GM12878 (cell line): ENCODE measurements at regions not wholly inside any gene's neighbourhood (a gene's known extent, or its start where the extent isn't known, plus 50 kb on each side); places are given as distances from the start of the nearest gene placed in this dataset.

Experiments
- ATAC-seq: fragments of 200-7000 bp; cut with Tn5 transposase; 3 replicates; pipeline ENCODE4 v1.9.1; 2020; ENCODE audit warnings: mild to moderate bottlenecking, moderate library complexity
- BruUV-seq: library from RNA; stranded (reverse); fragments of 400-500 nt; replicated peaks from 2 replicates; lab custom pipeline; 2021; lab: Mats Ljungman, UMichigan
- CTCF ChIA-PET: fragments of 300-600 bp; sonication (Branson Sonifier 250); formaldehyde crosslinking; extraction: SDS; loops from one replicate; lab custom pipeline; 2021; ENCODE audit warnings: inconsistent platforms; lab: Yijun Ruan, JAX
- POLR2A ChIA-PET: fragments of 350-600 bp; formaldehyde crosslinking; extraction: SDS; loops from one replicate; lab custom pipeline; 2021; ENCODE audit warnings: inconsistent platforms; lab: Charles Lee
- RAD21 ChIA-PET: fragments of 300-600 bp; sonication (Branson Sonifier 250); formaldehyde crosslinking; loops from one replicate; lab custom pipeline; 2023; ENCODE audit warnings: antibody characterized with exemption; ENCODE audit not compliant: unreplicated experiment; lab: Charles Lee
- SMC1A ChIA-PET: fragments of 300-600 bp; sonication (Branson Sonifier 250); formaldehyde crosslinking; loops from one replicate; lab custom pipeline; 2023; ENCODE audit not compliant: unreplicated experiment, uncharacterized antibody; lab: Charles Lee
- DNase-seq: peaks from one replicate; pipeline ENCODE4 v3.0.0-alpha.2; 2011; ENCODE audit warnings: low read depth, low spot score
- FAIRE-seq: peaks from 3 replicates; lab custom pipeline; 2011; peaks lifted over from hg19 to GRCh38; lab: Jason Lieb, UNC
- H2AFZ ChIP-seq: 2 replicates; pipeline ENCODE4 v1.6.0; 2011; ENCODE audit warnings: low read depth, low read length, control low read depth; ENCODE audit not compliant: control insufficient read depth
- H3K27ac ChIP-seq: 2 replicates; pipeline ENCODE4 v1.5.1; 2011; ENCODE audit warnings: control low read depth; ENCODE audit not compliant: control insufficient read depth, insufficient read depth
- H3K27me3 ChIP-seq, 2 experiments: replicated peaks in 1 of 2; 2 replicates each; pipeline versions ENCODE4 v1.6.0 to v1.6.1; 2011; ENCODE audit warnings: low read length in 1 of 2; ENCODE audit not compliant: control insufficient read depth in 2 of 2, insufficient read depth in 2 of 2
- H3K36me3 ChIP-seq, 2 experiments: 2 replicates each; pipeline ENCODE4 v1.5.1; 2011; ENCODE audit warnings: low read length in 1 of 2; ENCODE audit not compliant: control insufficient read depth in 2 of 2, insufficient read depth in 2 of 2
- H3K4me1 ChIP-seq: 2 replicates; pipeline ENCODE4 v1.6.1; 2011; ENCODE audit warnings: mild to moderate bottlenecking, low read length, moderate library complexity, mixed read lengths; ENCODE audit not compliant: control insufficient read depth, insufficient read depth
- H3K4me2 ChIP-seq: 2 replicates; pipeline ENCODE4 v1.6.0; 2011; ENCODE audit warnings: control low read depth; ENCODE audit not compliant: control insufficient read depth, insufficient read depth
- H3K4me3 ChIP-seq: fragments of 200-600 bp; sonication (generic); 2 replicates; pipeline ENCODE4 v1.5.1; 2016
- H3K79me2 ChIP-seq: 2 replicates; pipeline ENCODE4 v1.6.0; 2011; ENCODE audit warnings: low read length; ENCODE audit not compliant: control insufficient read depth, insufficient read depth
- H3K9ac ChIP-seq: 2 replicates; pipeline ENCODE4 v1.8.0; 2011; ENCODE audit warnings: low read length, control low read depth, mixed read lengths; ENCODE audit not compliant: control insufficient read depth, insufficient read depth
- H3K9me3 ChIP-seq: replicated peaks from 3 replicates; pipeline ENCODE4 v1.5.1; 2011; ENCODE audit warnings: mild to moderate bottlenecking, low read length; ENCODE audit not compliant: control insufficient read depth, insufficient read depth
- H4K20me1 ChIP-seq: 2 replicates; pipeline ENCODE4 v1.6.0; 2011; ENCODE audit not compliant: control insufficient read depth, insufficient read depth
- CEBPB ChIP-seq, 2 experiments: fragments of 150-350 bp in 1 of 2; IDR thresholded peaks; 2 replicates each; pipeline ENCODE4 v1.6.1; 2012 to 2014; ENCODE audit warnings: low read depth in 2 of 2, low read length in 2 of 2, borderline replicate concordance in 1 of 2, inconsistent platforms in 1 of 2
- EGR1 ChIP-seq, 2 experiments: IDR thresholded peaks; 1 replicate in 1 of 2; 2 replicates in 1 of 2; pipeline ENCODE4 v1.6.1; 2011 to 2012; ENCODE audit warnings: low read depth in 2 of 2, low read length in 2 of 2, borderline replicate concordance in 1 of 2, mild to moderate bottlenecking in 1 of 2, moderate library complexity in 1 of 2
- KDM1A ChIP-seq: fragments of 200-600 bp; sonication (generic); IDR thresholded peaks from 2 replicates; pipeline ENCODE4 v1.6.1; 2016; ENCODE audit warnings: borderline replicate concordance
- NFIC ChIP-seq: IDR thresholded peaks from 2 replicates; pipeline ENCODE4 v1.6.1; 2012; ENCODE audit warnings: low read depth, mild to moderate bottlenecking, inconsistent platforms, low read length, moderate library complexity
- NR2C2 ChIP-seq: IDR thresholded peaks from 2 replicates; pipeline ENCODE4 v1.6.1; 2011; ENCODE audit warnings: borderline replicate concordance, low read depth; ENCODE audit not compliant: control insufficient read depth, insufficient read length
- POLR2AphosphoS5 ChIP-seq: IDR thresholded peaks from 2 replicates; pipeline ENCODE4 v1.6.1; 2011; ENCODE audit warnings: mild to moderate bottlenecking, low read length, inconsistent platforms
- SIN3A ChIP-seq: IDR thresholded peaks from 2 replicates; pipeline ENCODE4 v1.6.1; 2012; ENCODE audit warnings: low read depth, low read length, improper control_type of control experiment
- SMAD1 ChIP-seq: fragments of 450-650 bp; IDR thresholded peaks from 2 replicates; pipeline ENCODE4 v1.6.1; 2018; ENCODE audit warnings: mild to moderate bottlenecking, low read depth; ENCODE audit not compliant: partially characterized antibody
- SUPT20H ChIP-seq: IDR thresholded peaks from 2 replicates; pipeline ENCODE4 v1.6.1; 2011; ENCODE audit warnings: low read depth, mild to moderate bottlenecking, low read length, moderate library complexity, borderline replicate concordance; ENCODE audit not compliant: control insufficient read depth
- TARDBP ChIP-seq: IDR thresholded peaks from 2 replicates; pipeline ENCODE4 v1.6.1; 2016; ENCODE audit warnings: borderline replicate concordance
- WGBS: methylation state at CpG from one replicate; pipeline ENCODE4 v1.1.6; 2016; ENCODE audit warnings: low lambda C conversion rate; ENCODE audit not compliant: insufficient replicate concordance, insufficient coverage; ENCODE audit errors: missing lambda C conversion rate; 5-methylcytosine and 5-hydroxymethylcytosine counted together
- in situ Hi-C: fragments of 300-500 bp; cut with MboI; formaldehyde crosslinking; loops from 9 replicates; pipeline ENCODE4 v1.14.3; 2018; ENCODE audit warnings: mixed read lengths
- intact Hi-C: fragments of 100-400 bp; cut with micrococcal nuclease; formaldehyde crosslinking; loops from one replicate; pipeline ENCODE4 v1.14.2; 2022; ENCODE audit not compliant: unreplicated experiment
- TF ChIP-seq, protein P1 (sequence below): fragments of 450-650 bp; IDR thresholded peaks from 2 replicates; pipeline ENCODE4 v1.6.1; 2017; ENCODE audit warnings: mild to moderate bottlenecking, low read depth, inconsistent platforms; ENCODE audit not compliant: poor library complexity, severe bottlenecking

- Histone ChIP-seq H3K79me2 (no peaks in the 10 kb centered on the region), H3K4me3 (no peak overlapping the region), H3K4me2 (no peak overlapping the region), H3K36me3 (no peaks in the 10 kb centered on the region), H3K4me1 (no peaks in the 10 kb centered on the region), H4K20me1 (no peaks in the 10 kb centered on the region), H3K27me3 (no peaks in the 10 kb centered on the region; a peak in 2 of 4 replicates), H2AFZ (no peak overlapping the region), H3K9ac (no peak overlapping the region), H3K9me3 (no peaks in the 10 kb centered on the region), H3K27ac (no peak overlapping the region)
- ChIA-PET SMC1A (no interaction called here), POLR2A (no interaction called here), CTCF (no interaction called here), RAD21 (no interaction called here)
- in situ Hi-C loops (no loop called here), intact Hi-C loops (no loop called here)
- TF ChIP-seq POLR2AphosphoS5 (no peak), TARDBP (no peak), CEBPB (IDR thresholded peaks at IDR 0.05; ENCODE audit: borderline replicate concordance in 1 of 2, low read depth in 2 of 2, low read length in 2 of 2) (no peak), NFIC (no peak), NR2C2 (no peak), SMAD1 (no peak), EGR1 (IDR thresholded peaks at IDR 0.05; ENCODE audit: borderline replicate concordance in 1 of 2, low read depth in 2 of 2, low read length in 2 of 2) (no peak), SIN3A (no peak), KDM1A (no peak), SUPT20H (no peak)
- TF ChIP-seq, protein P1, sequence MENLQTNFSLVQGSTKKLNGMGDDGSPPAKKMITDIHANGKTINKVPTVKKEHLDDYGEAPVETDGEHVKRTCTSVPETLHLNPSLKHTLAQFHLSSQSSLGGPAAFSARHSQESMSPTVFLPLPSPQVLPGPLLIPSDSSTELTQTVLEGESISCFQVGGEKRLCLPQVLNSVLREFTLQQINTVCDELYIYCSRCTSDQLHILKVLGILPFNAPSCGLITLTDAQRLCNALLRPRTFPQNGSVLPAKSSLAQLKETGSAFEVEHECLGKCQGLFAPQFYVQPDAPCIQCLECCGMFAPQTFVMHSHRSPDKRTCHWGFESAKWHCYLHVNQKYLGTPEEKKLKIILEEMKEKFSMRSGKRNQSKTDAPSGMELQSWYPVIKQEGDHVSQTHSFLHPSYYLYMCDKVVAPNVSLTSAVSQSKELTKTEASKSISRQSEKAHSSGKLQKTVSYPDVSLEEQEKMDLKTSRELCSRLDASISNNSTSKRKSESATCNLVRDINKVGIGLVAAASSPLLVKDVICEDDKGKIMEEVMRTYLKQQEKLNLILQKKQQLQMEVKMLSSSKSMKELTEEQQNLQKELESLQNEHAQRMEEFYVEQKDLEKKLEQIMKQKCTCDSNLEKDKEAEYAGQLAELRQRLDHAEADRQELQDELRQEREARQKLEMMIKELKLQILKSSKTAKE: no peak
- BruUV-seq: no TSS peak
- ATAC-seq (no peak), FAIRE-seq (no peak), DNase-seq (no peak)
- WGBS: 67% methylated on average over 15 of the region's 15 CpGs
Observed at GRCh38 chr7:156079156-156079555, 266.9 kb upstream of the SHH start.
